H1 (cell line): ENCODE measurements at regions not wholly inside any gene's neighbourhood (a gene's known extent, or its start where the extent isn't known, plus 50 kb on each side); places are given as distances from the start of the nearest gene placed in this dataset.

Experiments used
- BACH1 ChIP-seq: IDR thresholded peaks from 2 replicates; pipeline ENCODE4 v1.6.1; 2012; ENCODE audit warnings: low read length, improper control_type of control experiment
- BRCA1 ChIP-seq: IDR thresholded peaks from 2 replicates; pipeline ENCODE4 v1.6.1; 2012; ENCODE audit warnings: low read depth, low read length, improper control_type of control experiment

DNA sequence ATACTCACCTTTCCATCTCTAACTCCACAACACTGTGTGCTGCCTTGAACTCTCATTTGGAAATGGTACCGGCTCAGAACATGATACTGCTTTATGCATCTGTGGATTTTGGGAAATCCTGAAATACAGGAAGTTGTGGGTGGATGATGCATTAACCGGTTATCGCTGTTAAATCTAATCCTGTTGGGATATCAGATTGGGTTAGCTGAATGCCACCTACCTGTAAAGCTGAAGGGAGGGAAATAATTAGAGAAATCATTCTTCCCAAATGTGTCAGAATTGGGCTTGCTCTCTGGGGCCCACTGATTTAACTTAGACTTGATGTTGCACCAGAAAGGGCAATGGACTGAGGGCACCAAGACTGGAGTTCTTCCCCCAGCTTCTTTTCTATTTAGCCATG is 54.0 kb downstream of the CH25H start (continued):
- TF ChIP-seq BRCA1 (no peak), BACH1 (no peak)
